NCI-H510A (cell line): ENCODE measurements at regions not wholly inside any gene's neighbourhood (a gene's known extent, or its start where the extent isn't known, plus 50 kb on each side); places are given as distances from the start of the nearest gene placed in this dataset.
"Not testable (repeated sequence)": the region's sequence is repeated elsewhere in the genome, so short reads cannot be mapped to it uniquely, and the experiment has no call there.

Experiments used
- DNase-seq: peaks from one replicate; lab custom pipeline; 2025; lab: John Stamatoyannopoulos, UW

- no peak for DNase-seq
These were observed 155.2 kb upstream of the C2CD4B start for GRCh38 chr15:62320259-62320658.

GRCh38 chr15:62323353-62323890, 158.3 kb upstream of the C2CD4B start:
- no peak for DNase-seq

GRCh38 chr15:62324382-62324781, 159.3 kb upstream of the C2CD4B start:
- no peak for DNase-seq

GRCh38 chr15:62325597-62325996, 160.5 kb upstream of the C2CD4B start:
- no peak for DNase-seq

- no peak for DNase-seq
These were observed 161.5 kb upstream of the C2CD4B start for GRCh38 chr15:62326460-62327011.

GRCh38 chr15:62327406-62327805, 162.3 kb upstream of the C2CD4B start:
- DNase-seq = no peak

- DNase-seq = not testable (repeated sequence)
These were observed 167.4 kb upstream of the C2CD4B start for GRCh38 chr15:62332472-62332871.

GRCh38 chr15:62334536-62334935, 169.5 kb upstream of the C2CD4B start:
- DNase-seq = no peak

GRCh38 chr15:62337934-62338333, 172.8 kb upstream of the C2CD4B start:
- no peak for DNase-seq

- no peak for DNase-seq
These were observed 173.4 kb upstream of the C2CD4B start for GRCh38 chr15:62338497-62338896.

GRCh38 chr15:62342959-62343358, 177.9 kb upstream of the C2CD4B start:
- no peak for DNase-seq

- no peak for DNase-seq
These were observed 178.3 kb upstream of the C2CD4B start for GRCh38 chr15:62343397-62343796.

GRCh38 chr15:62344806-62345539, 179.9 kb upstream of the C2CD4B start:
- DNase-seq = peak; percentile 17

- no peak for DNase-seq
These were observed 181.1 kb upstream of the C2CD4B start for GRCh38 chr15:62346168-62346567.

- DNase-seq = no peak
These were observed 183.0 kb upstream of the C2CD4B start for GRCh38 chr15:62348118-62348517.

- DNase-seq = no peak
These were observed 183.5 kb upstream of the C2CD4B start for GRCh38 chr15:62348623-62349022.

- DNase-seq = no peak
These were observed 187.7 kb upstream of the C2CD4B start for GRCh38 chr15:62352817-62353216.

GRCh38 chr15:62357431-62357830, 192.3 kb upstream of the C2CD4B start:
- DNase-seq = no peak

GRCh38 chr15:62359416-62359815, 194.3 kb upstream of the C2CD4B start:
- no peak for DNase-seq

- DNase-seq = peak; percentile 56
These were observed 195.4 kb upstream of the C2CD4B start for GRCh38 chr15:62360332-62361097.

- DNase-seq = no peak
These were observed 197.1 kb upstream of the C2CD4B start for GRCh38 chr15:62362144-62362543.

- no peak for DNase-seq
These were observed 197.5 kb upstream of the C2CD4B start for GRCh38 chr15:62362608-62363007.

- no peak for DNase-seq
These were observed 198.8 kb upstream of the C2CD4B start for GRCh38 chr15:62363913-62364312.
